Upper lobe of left lung (tissue), 6 donors: ENCODE measurements at regions not wholly inside any gene's neighbourhood (a gene's known extent, or its start where the extent isn't known, plus 50 kb on each side); places are given as distances from the start of the nearest gene placed in this dataset.

Source experiments
- ATAC-seq, 2 donors: fragments of 200-7000 bp; cut with Tn5 transposase; one replicate each; pipeline ENCODE4 v1.9.1; 2022; ENCODE audit warnings: mild to moderate bottlenecking in 2 of 2, moderate library complexity in 2 of 2; ENCODE audit not compliant: low FRiP score in 2 of 2
- DNase-seq, 2 donors: peaks; one replicate each; pipeline ENCODE4 v3.0.0-alpha.2; 2019 to 2020
- H3K27ac ChIP-seq, 4 donors: fragments of 200-600 bp; sonication (generic); one replicate each; pipeline ENCODE4 v1.5.1; 2016 to 2019
- H3K27me3 ChIP-seq, 4 donors: fragments of 200-600 bp; sonication (generic); one replicate each; pipeline ENCODE4 v1.5.1; 2017 to 2019
- H3K36me3 ChIP-seq, 4 donors: fragments of 200-600 bp; sonication (generic); one replicate each; pipeline ENCODE4 v1.5.1; 2016 to 2019
- H3K4me1 ChIP-seq, 4 donors: fragments of 200-600 bp; sonication (generic); one replicate each; pipeline ENCODE4 v1.5.1; 2018 to 2019
- H3K4me3 ChIP-seq, 4 donors: fragments of 200-600 bp; sonication (generic); one replicate each; pipeline ENCODE4 v1.5.1; 2017 to 2019; ENCODE audit warnings: mild to moderate bottlenecking in 2 of 4, moderate library complexity in 1 of 4
- H3K9me3 ChIP-seq, 4 donors: fragments of 200-600 bp; sonication (generic); one replicate each; pipeline ENCODE4 v1.5.1; 2018 to 2019
- EP300 ChIP-seq, 4 donors: sonication (generic); formaldehyde crosslinking; IDR thresholded peaks; one replicate each; pipeline ENCODE4 v1.5.1; 2017; ENCODE audit warnings: antibody characterized with exemption in 4 of 4, control low read depth in 2 of 4
- POLR2A ChIP-seq, 4 donors: fragments of 450-650 bp; IDR thresholded peaks; one replicate each; pipeline ENCODE4 v1.5.1; 2016 to 2017; ENCODE audit warnings: antibody characterized with exemption in 4 of 4, mild to moderate bottlenecking in 2 of 4
- POLR2AphosphoS5 ChIP-seq, 2 donors: sonication (generic); formaldehyde crosslinking; IDR thresholded peaks; one replicate each; pipeline ENCODE4 v1.5.1; 2017; ENCODE audit warnings: antibody characterized with exemption in 2 of 2
- WGBS, 2 donors: methylation state at CpG; one replicate each; pipeline ENCODE4 v1.1.5; 2017 to 2018; 5-methylcytosine and 5-hydroxymethylcytosine counted together
- TF ChIP-seq, protein P1 (sequence below), 6 experiments: fragments of 450-650 bp in 4 of 6; fragments of 200-600 bp in 2 of 6; sonication (generic) in 2 of 6; IDR thresholded peaks; one replicate each; pipeline ENCODE4 v1.5.1; 2016 to 2019; ENCODE audit warnings: antibody characterized with exemption in 6 of 6
- donor health status: DM: no; HTN: no; CAD: no; lungs with moderate emphysema.
- donor health status: DM: no; HTN: yes; CAD: no; lungs with severe emphysema.

DNA sequence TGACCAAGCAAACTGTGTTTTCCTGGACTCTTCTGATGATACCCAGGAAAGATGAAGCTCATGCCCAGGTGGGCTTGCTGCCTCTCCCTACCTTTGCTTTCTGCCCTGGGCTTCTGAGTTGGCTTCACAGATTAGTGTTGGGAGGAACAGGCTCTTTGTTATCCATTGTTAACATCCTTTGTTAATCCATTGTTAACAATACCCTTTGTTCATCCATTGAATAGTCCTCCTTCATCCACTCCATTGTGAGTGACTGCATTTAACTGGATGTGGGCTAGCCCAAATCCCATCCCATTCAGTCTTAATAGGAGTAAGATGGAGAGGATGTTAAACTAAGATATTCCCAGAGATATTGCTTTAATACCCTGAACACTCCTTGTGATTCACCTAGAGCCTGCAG, 199.0 kb upstream of the LNX1 start:
- H3K36me3 ChIP-seq, result no peaks in the 10 kb centered on the region
- no peak for TF ChIP-seq POLR2AphosphoS5 (IDR thresholded peaks at IDR 0.05)
- TF ChIP-seq, protein P1, sequence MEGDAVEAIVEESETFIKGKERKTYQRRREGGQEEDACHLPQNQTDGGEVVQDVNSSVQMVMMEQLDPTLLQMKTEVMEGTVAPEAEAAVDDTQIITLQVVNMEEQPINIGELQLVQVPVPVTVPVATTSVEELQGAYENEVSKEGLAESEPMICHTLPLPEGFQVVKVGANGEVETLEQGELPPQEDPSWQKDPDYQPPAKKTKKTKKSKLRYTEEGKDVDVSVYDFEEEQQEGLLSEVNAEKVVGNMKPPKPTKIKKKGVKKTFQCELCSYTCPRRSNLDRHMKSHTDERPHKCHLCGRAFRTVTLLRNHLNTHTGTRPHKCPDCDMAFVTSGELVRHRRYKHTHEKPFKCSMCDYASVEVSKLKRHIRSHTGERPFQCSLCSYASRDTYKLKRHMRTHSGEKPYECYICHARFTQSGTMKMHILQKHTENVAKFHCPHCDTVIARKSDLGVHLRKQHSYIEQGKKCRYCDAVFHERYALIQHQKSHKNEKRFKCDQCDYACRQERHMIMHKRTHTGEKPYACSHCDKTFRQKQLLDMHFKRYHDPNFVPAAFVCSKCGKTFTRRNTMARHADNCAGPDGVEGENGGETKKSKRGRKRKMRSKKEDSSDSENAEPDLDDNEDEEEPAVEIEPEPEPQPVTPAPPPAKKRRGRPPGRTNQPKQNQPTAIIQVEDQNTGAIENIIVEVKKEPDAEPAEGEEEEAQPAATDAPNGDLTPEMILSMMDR (IDR thresholded peaks at IDR 0.05), result no peak
- TF ChIP-seq POLR2A (IDR thresholded peaks at IDR 0.05), result no peak
- no peak for TF ChIP-seq EP300 (IDR thresholded peaks at IDR 0.05)
- H3K4me3 ChIP-seq, result no peak overlapping the region
- H3K9me3 ChIP-seq, result no peaks in the 10 kb centered on the region
- no peak for ATAC-seq
- H3K27me3 ChIP-seq, result no peaks in the 10 kb centered on the region
- H3K27ac ChIP-seq, result no peak overlapping the region
- no peak for DNase-seq
- H3K4me1 ChIP-seq, result peaks cover 8 to 14% (median 12%) of the 10 kb centered on the region in 4 donors

DNA sequence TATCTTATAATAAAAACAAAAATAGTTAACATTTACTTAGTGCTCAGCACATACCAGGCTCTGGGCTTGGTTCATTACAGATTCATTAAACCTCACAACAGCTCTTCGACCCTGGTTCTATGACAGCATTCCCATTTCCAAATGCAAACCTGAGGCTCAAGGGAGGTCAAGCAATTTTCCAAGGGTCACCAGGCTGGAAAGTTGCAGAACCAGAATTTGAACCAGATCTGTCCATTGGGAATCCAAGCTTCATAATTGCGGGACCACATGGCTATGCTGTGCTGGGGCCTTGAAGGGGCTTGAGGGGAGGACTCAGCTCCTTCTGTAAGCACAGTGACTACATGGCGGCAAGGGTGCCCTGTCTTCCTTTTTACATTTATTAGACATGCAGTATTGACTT, 197.3 kb upstream of the LNX1 start:
- H3K9me3 ChIP-seq, result no peaks in the 10 kb centered on the region
- no peaks in the 10 kb centered on the region for H3K36me3 ChIP-seq
- 87 to 92% methylated on average over 3 of the region's 3 CpGs for WGBS, 2 donors
- H3K27me3 ChIP-seq, result no peaks in the 10 kb centered on the region
- DNase-seq (no peak), ATAC-seq (no peak)
- no peak for TF ChIP-seq EP300 (IDR thresholded peaks at IDR 0.05)
- TF ChIP-seq, protein P1 (IDR thresholded peaks at IDR 0.05), result no peak
- no peak for TF ChIP-seq POLR2AphosphoS5 (IDR thresholded peaks at IDR 0.05)
- no peak for TF ChIP-seq POLR2A (IDR thresholded peaks at IDR 0.05)
- no peak overlapping the region for H3K4me3 ChIP-seq
- H3K4me1 ChIP-seq, result peaks cover 8 to 14% (median 13%) of the 10 kb centered on the region in 4 donors
- peak overlapping the region in 1 of 4 donors; percentile 77 for H3K27ac ChIP-seq

DNA sequence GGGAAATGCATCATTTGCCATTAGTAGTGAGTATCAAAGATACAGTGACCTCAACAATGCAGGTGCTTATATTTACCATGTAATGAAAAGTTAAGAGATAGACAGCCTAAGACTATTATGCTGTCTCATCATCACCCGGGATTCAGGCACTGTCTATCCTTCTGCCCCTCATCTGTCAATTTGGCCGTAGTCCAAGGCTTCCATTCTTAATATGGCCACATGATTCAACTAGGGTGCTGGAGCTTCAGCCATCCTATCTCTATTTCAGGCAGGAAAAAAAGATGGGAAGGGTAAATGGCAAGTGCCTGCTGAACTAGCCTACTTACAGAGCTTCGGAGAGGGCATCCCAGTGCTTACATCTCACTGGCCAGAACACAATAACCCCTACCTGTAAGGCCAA, 196.7 kb upstream of the LNX1 start:
- ATAC-seq, result no peak
- H3K4me3 ChIP-seq, result no peak overlapping the region
- H3K27ac ChIP-seq, result peak overlapping the region in 1 of 4 donors; percentile 77
- no peak for TF ChIP-seq POLR2A (IDR thresholded peaks at IDR 0.05)
- TF ChIP-seq POLR2AphosphoS5 (IDR thresholded peaks at IDR 0.05), result no peak
- TF ChIP-seq EP300 (IDR thresholded peaks at IDR 0.05), result no peak
- TF ChIP-seq, protein P1 (IDR thresholded peaks at IDR 0.05), result no peak
- peaks cover 8 to 14% (median 13%) of the 10 kb centered on the region in 4 donors for H3K4me1 ChIP-seq
- H3K27me3 ChIP-seq, result no peaks in the 10 kb centered on the region
- H3K36me3 ChIP-seq, result no peaks in the 10 kb centered on the region
- WGBS, 2 donors, result 93 to 95% methylated on average over 3 of the region's 3 CpGs
- H3K9me3 ChIP-seq, result no peaks in the 10 kb centered on the region
- DNase-seq, result no peak

DNA sequence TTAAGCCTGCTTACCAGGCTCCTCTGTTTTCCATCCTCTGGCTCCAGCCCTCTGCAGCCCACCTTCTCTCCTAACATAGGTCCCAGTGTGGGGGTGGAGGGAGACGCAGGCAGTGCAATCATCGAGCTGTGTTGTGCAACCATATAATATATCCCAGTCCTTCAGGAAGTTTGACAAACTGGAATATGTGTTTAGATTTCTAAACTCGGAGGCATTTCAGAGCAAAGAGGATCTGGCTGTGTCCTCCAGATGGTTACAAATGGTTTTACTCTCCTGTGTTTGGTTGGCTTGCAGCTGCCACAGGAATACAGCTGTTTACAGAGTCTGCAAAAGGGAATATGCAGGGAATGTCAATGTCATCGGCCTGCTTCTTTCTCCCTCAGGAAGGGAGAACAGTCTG, 195.3 kb upstream of the LNX1 start:
- H3K4me1 ChIP-seq, result peaks cover 11 to 24% (median 22%) of the 10 kb centered on the region in 4 donors
- 36 to 44% methylated on average over 3 to 4 of the region's 4 CpGs for WGBS, 2 donors
- no peak overlapping the region for H3K4me3 ChIP-seq
- H3K27ac ChIP-seq, result peak overlapping the region; percentile 25 to 77 (median 52)
- H3K36me3 ChIP-seq, result no peaks in the 10 kb centered on the region
- no peaks in the 10 kb centered on the region for H3K9me3 ChIP-seq
- DNase-seq (no peak), ATAC-seq (peak; percentile 5 to 12)
- no peaks in the 10 kb centered on the region for H3K27me3 ChIP-seq
- TF ChIP-seq, protein P1 (IDR thresholded peaks at IDR 0.05), result no peak
- peak; percentile 29 to 40 for TF ChIP-seq POLR2AphosphoS5 (IDR thresholded peaks at IDR 0.05)

DNA sequence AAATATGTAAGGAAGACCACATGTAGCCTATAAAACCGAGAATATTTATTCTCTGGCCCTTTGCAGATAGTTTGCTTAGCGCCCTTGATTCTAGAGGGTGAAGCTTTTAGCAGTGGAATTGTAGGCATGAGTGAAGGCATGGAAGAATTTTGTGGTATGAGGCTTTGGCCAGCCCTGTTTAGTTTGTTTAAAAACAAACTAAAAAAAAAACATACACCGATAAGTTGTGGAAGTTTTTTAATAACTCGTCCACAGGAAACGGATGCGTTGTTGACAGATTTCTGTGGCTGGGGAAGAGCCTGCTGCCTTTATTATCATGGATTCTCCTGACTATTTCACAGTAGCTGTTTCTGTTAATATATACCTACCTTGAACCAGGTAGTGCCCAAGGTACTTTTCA, 194.7 kb upstream of the LNX1 start:
- ATAC-seq, result no peak
- 52 to 64% methylated on average over 6 of the region's 6 CpGs for WGBS, 2 donors
- no peak for TF ChIP-seq POLR2A (IDR thresholded peaks at IDR 0.05)
- TF ChIP-seq EP300 (IDR thresholded peaks at IDR 0.05), result no peak
- TF ChIP-seq, protein P1 (IDR thresholded peaks at IDR 0.05), result no peak
- TF ChIP-seq POLR2AphosphoS5 (IDR thresholded peaks at IDR 0.05), result no peak
- peaks cover 11 to 28% (median 22%) of the 10 kb centered on the region in 4 donors for H3K4me1 ChIP-seq
- DNase-seq, result no peak
- no peaks in the 10 kb centered on the region for H3K27me3 ChIP-seq
- no peak overlapping the region for H3K4me3 ChIP-seq
- H3K27ac ChIP-seq, result peak overlapping the region; percentile 25 to 77 (median 52)
- no peaks in the 10 kb centered on the region for H3K36me3 ChIP-seq
- no peaks in the 10 kb centered on the region for H3K9me3 ChIP-seq
